Right ventricle myocardium superior (tissue), 1 donor: ENCODE measurements at regions not wholly inside any gene's neighbourhood (a gene's known extent, or its start where the extent isn't known, plus 50 kb on each side); places are given as distances from the start of the nearest gene placed in this dataset.
A peak's percentile ranks its signal among the peaks of the same experiment; 100 is the strongest.
"Not testable (repeated sequence)": the region's sequence is repeated elsewhere in the genome, so short reads cannot be mapped to it uniquely, and the experiment has no call there.

ENCODE experiments used
- ATAC-seq: fragments of 200-7000 bp; cut with Tn5 transposase; one replicate; pipeline ENCODE4 v1.9.1; 2020; ENCODE audit warnings: mild to moderate bottlenecking; ENCODE audit not compliant: poor library complexity
- DNase-seq: peaks from one replicate; pipeline ENCODE4 v3.0.0-alpha.2; 2020
- intact Hi-C: fragments of 100-400 bp; cut with DNase I; formaldehyde crosslinking; loops from one replicate; pipeline ENCODE4 v1.11.2; 2022
- donor health status: DM: no; HTN: yes; CAD: no; lungs with severe emphysema.

DNA sequence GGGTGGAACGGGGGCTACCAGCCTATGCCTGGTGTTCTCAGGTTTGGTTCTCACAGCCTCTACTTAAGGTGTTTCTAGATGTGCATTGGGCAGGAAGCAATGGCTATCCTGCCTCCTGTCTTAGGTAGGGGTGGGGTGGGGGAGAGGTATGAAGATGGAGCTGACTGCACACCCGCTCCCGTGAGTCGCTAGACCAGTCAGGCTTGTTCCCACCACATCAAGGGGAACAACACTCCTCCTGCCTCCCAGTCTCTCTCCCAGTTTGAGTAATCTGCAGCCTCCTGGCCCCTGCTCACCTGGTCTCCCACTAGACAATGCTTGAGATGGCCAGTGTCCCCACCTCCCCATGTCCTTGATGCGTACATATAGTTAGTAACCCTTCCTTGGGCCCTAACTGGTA, 79.3 kb upstream of the TENM4 start:
- DNase-seq (no peak), ATAC-seq (no peak)
- intact Hi-C loops: no loop called here

GRCh38 chr11:79515781-79516180, 75.0 kb upstream of the TENM4 start:
- DNase-seq: no peak
- intact Hi-C loops: no loop called here
- no peak for ATAC-seq

GRCh38 chr11:79514695-79515094, 73.9 kb upstream of the TENM4 start:
- no peak for DNase-seq
- no peak for ATAC-seq
- intact Hi-C loops: no loop called here

DNA sequence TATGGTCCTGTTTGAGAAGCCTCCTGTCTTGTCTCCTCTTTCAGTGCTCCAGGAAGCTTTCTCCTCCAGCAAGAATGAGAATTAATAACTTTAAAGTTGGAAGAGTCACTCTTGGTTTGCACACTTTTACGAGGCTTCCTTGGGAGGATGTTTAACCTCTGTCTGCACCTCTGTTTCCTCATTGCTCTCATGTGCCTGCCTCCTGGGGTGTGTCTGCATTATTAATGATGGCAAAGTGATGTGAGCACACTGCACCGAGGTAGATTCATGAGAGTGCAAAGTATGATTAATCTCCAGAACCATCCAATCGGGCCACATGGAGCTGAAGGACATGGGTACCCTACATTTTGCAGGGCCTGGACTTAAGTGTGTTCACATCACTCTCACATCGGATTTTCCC, 73.5 kb upstream of the TENM4 start:
- intact Hi-C loops: no loop called here
- ATAC-seq (no peak), DNase-seq (no peak)

GRCh38 chr11:79512706-79513469, 72.1 kb upstream of the TENM4 start:
- no peak for DNase-seq
- peak; percentile 79 for ATAC-seq
- intact Hi-C loops: no loop called here

DNA sequence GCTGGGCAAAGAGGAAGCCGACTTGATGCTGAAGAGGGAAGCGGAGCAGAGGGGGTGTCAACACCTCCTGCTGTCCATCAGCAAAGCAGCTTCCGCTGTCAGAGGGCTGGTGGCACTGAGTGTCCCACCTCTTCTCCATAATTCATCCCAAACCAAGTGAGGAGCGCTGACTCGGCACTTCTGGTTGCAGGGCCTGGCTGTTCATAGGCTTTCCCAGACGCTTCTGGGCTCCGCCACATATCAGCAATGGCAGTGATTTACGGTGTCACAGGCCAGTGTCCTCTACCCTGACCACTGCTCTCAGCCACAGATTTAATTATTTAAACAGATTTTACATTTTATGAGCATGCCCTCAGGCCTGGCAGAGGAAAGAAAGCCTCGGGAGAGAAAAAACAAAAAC, 70.1 kb upstream of the TENM4 start:
- intact Hi-C loops: no loop called here
- no peak for ATAC-seq
- DNase-seq: no peak

DNA sequence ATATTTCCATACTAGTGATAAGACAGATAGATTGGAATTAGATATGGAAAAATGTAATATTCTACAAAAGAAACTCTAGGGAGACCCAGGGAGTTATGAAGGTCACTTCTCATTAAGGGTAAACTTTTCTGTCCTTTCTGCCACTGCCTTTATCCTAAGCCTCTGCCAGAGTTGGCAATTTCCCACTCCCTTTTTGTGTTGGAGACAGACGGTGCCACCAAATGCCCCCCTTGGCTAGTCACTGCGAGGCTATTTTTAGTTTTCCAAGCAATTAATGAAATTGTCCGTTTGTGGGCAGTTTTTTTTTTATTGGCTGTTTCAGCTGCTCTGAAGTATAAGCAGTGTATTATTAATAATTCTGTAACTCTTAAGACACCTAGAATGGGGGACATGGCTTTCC, 67.6 kb upstream of the TENM4 start:
- no peak for DNase-seq
- no peak for ATAC-seq
- intact Hi-C loops: no loop called here

DNA sequence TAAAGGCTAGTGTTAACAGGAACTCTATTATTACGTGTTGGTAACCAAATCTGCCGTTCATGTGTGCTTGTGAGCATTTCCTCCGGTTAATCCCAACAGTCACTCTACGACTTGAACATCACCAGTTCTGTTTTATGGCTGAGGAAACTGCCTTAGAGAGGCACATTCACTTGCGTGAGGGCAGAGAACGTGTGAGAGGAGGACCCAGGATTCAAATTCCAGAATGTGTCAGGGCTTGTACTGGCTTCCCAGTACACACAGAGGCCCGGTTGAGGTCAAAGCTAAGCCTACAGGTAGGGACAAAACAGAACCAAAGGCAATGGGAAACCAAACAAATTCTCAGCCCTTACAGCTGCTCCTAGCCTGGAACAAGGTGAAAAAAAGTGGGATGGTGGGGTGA, 66.9 kb upstream of the TENM4 start:
- intact Hi-C loops: no loop called here
- no peak for ATAC-seq
- no peak for DNase-seq

DNA sequence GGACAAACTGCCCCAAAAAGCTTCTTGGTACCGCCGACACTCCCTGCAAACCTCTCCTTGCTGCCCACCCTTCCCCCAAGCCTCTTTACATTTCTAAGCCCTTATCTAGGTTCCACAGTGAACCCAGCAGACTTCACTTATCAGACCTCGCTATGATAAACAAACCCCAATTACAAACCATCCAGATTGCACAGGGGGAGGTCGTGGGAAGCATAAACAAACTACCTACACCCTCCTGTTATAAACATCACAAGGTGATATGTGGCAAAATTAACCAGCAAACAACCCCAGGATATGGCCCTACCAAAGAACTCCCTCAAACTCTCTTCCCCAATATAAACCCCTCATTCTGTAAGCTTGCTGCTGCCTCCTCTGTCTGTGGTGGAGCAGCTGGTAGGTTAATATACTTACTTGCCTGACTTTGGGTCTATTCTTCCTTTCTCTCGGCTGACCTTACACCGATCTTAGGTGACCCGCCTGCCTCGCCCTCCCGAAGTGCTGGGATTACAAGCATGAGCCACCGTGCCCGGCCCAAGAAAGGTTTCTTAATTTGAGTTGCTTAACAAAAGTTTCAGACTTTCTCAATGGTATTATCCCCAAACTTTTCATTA, 66.0 kb upstream of the TENM4 start:
- ATAC-seq (no peak), DNase-seq (no peak)
- intact Hi-C loops: no loop called here

DNA sequence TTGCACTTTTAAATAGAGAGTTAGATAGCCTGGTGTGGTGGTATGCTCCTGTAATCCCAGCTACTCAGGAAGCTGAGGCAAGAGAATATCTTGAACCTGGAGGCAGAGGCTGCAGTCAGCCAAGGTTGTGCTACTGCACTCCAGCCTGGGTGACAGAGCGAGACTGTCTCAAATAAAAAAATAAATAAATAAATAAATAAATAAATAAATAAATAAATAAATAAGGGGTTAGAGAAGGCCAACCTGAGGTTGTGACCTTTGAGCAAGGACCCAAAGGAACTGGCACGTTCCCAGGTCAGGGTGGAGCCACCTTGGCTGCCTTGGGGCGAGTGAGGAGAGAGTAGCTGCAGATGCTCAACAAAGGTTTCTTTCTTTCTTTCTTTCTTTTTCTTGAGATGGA, 65.3 kb upstream of the TENM4 start:
- ATAC-seq (no peak), DNase-seq (no peak)
- intact Hi-C loops: no loop called here

DNA sequence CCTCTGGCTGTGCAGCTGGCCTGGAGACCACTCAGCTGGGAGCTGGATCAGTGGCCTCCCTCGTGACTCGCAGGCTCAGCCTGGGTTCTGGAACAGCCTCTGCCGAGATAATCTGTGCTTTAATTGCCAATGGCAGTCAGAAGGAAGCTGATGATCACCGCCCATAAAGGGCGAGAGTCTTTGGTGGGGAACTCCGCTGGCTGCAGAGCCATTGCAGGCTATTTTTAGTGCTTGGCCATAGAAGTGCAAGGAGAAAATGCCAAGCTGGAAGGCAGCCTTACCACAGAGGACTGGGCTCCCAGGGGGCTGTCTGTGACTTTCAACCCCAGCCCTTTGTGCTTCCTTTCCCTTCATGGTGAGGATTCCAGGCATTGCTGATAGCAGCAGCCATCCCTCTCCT, 62.2 kb upstream of the TENM4 start:
- DNase-seq (peak; percentile 56), ATAC-seq (peak; percentile 85)
- intact Hi-C loops: no loop called here

DNA sequence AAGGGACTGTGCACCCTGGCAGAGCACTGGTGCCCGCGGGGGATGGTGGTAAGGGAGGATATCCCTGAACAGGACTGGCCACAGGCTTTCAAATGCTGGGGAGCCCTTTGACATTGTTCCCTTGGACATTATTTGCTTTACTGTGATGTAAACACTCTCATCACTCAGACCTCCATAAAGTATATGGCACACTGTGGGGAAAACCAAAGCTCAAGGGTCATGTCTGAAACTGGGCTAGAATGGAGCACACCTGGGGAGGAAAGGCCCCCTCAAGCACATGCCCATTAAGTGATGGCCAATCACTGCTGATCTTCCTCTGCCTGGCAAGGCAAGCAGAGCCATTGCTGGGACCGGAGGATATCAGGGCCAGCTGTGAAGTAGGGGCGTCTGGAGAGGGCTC, 60.9 kb upstream of the TENM4 start:
- intact Hi-C loops: no loop called here
- ATAC-seq (no peak), DNase-seq (no peak)

DNA sequence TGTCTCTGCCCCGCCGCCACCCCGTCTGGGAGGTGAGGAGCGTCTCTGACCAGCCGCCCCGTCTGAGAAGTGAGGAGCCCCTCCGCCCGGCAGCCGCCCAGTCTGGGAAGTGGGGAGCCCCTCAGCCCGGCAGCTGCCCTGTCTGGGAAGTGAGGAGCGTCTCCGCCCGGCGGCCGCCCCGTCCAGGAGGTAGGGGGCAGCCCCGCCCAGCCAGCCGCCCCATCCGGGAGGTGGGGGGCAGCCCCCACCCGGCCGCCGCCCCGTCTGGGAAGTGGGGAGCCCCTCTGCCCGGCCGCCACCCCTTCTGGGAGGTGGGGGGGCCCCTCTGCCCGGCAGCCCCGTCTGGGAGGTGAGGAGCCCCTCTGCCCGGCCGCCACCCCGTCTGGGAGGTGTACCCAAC, 59.1 kb upstream of the TENM4 start:
- not testable (repeated sequence) for DNase-seq, ATAC-seq
- intact Hi-C loops: loop anchor here (10.0 kb wide), 1 partner anchor 855 kb away; no protein-coding TSS in a partner anchor

DNA sequence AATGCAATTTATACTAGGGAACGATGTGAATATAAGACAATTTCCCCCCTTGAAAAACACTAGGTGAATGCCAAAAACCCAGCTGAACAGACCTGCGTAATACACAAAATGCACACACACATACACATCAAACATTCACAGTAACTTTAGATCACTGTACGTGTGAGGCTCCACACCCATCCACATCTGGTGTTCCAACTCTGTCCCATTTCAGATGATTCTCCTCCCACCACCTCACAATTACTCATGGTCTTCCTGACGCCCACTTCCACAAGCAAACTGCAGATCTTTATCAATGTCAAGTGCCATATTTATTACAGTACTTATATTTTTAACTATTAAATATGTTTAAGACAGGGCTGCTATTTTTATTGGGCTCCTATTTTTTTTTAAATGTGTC, 57.8 kb upstream of the TENM4 start:
- DNase-seq: no peak
- intact Hi-C loops: loop anchor here (10.0 kb wide), 1 partner anchor 854 kb away; no protein-coding TSS in a partner anchor
- ATAC-seq: no peak

DNA sequence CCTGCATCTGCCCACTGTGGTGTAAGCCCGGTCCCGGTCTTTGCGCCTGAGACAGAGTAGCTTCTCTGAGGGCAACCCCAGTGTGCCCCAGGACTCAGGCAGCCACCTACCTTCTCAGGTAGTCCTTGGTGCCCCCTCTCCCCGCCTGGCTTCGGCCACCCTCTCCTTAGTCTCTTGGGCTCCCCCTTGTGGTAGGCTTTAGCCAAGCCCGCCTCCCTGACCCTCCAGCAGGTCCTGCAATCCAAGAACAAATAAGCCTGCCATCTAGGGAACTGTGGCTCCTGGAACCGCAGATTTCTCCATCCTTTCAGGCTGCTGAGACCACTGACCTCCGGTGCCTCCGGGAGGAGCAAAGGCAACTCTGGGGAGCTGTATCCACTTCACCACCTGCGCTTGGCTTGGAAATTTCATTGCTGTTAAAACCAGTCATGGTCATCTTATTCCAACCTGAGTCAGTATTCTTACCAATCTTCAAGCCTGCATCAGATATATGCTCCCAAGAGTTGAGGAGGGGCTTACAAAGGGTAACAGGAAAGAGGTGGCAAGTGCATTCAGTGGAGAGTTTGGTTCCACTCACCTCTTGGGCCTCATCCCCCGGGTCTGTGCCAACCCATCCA, 52.8 kb upstream of the TENM4 start:
- ATAC-seq (peak; percentile 92), DNase-seq (peak; percentile 72)
- intact Hi-C loops: loop anchor here (10.0 kb wide), 1 partner anchor 849 kb away; no protein-coding TSS in a partner anchor

- intact Hi-C loops: loop anchor here (10.0 kb wide), 1 partner anchor 847 kb away; no protein-coding TSS in a partner anchor
- DNase-seq: no peak
- ATAC-seq: peak; percentile 34
Observed at GRCh38 chr11:79492008-79492407, 51.2 kb upstream of the TENM4 start.
